ENCODE measurements at regions not wholly inside any gene's neighbourhood (a gene's known extent, or its start where the extent isn't known, plus 50 kb on each side); places are given as distances from the start of the nearest gene placed in this dataset.

GRCh38 chr5:174454890-174455289 is 269.5 kb upstream of the MSX2 start:
- no peaks in the 10 kb centered on the region for H3K4me1 Mint-ChIP-seq
- Histone ChIP-seq H3K4me2 (no peak overlapping the region), H3F3A (ENCODE audit: low read depth) (no peaks in the 10 kb centered on the region), H2AFZ (replicated peaks) (no peak overlapping the region), H3K9me3 (ENCODE audit: low read depth) (no peaks in the 10 kb centered on the region), H3K4me3 (no peak overlapping the region), H4K20me1 (ENCODE audit: low read depth) (no peaks in the 10 kb centered on the region), H3K36me3 (no peaks in the 10 kb centered on the region), H3K27ac (no peak overlapping the region), H3K9ac (no peak overlapping the region), H3K79me2 (ENCODE audit: low read depth) (no peaks in the 10 kb centered on the region), H3K4me1 (no peaks in the 10 kb centered on the region), H3K27me3 (no peaks in the 10 kb centered on the region)
- no peak overlapping the region for H3K4me3 Mint-ChIP-seq
- no peak for TF ChIP-seq CTCF (IDR thresholded peaks at IDR 0.05)
- TF ChIP-seq EZH2phosphoT487 (IDR thresholded peaks at IDR 0.05): no peak
- TF ChIP-seq EZH2 (IDR thresholded peaks at IDR 0.05): no peak
- no peak overlapping the region for H3K27ac Mint-ChIP-seq
- peaks cover 4% of the 10 kb centered on the region for H3K27me3 Mint-ChIP-seq (ENCODE audit: insufficient read depth, low read depth)
- DNase-seq (ENCODE audit: low spot score): no peak
- H3K36me3 Mint-ChIP-seq: no peaks in the 10 kb centered on the region
- H3K9me3 Mint-ChIP-seq: peaks cover 3% of the 10 kb centered on the region

- no peaks in the 10 kb centered on the region for H3K36me3 Mint-ChIP-seq
- peaks cover under 1% of the 10 kb centered on the region for H3K4me1 ChIP-seq
- no peak overlapping the region for H3K27ac ChIP-seq
- no peaks in the 10 kb centered on the region for H4K20me1 ChIP-seq (ENCODE audit: low read depth)
- no peaks in the 10 kb centered on the region for H3K36me3 ChIP-seq
- peaks cover 2% of the 10 kb centered on the region for H3K4me1 Mint-ChIP-seq
- no peak overlapping the region for H3K4me2 ChIP-seq
- no peaks in the 10 kb centered on the region for H3K9me3 ChIP-seq (ENCODE audit: low read depth)
- H3K9ac ChIP-seq: no peak overlapping the region
- TF ChIP-seq EZH2 (IDR thresholded peaks at IDR 0.05) (no peak), CTCF (IDR thresholded peaks at IDR 0.05) (no peak), EZH2phosphoT487 (IDR thresholded peaks at IDR 0.05) (no peak)
- no peak overlapping the region for H3K27ac Mint-ChIP-seq
- H3F3A ChIP-seq (ENCODE audit: low read depth): no peaks in the 10 kb centered on the region
- no peaks in the 10 kb centered on the region for H3K27me3 ChIP-seq
- H3K9me3 Mint-ChIP-seq: peaks cover 3% of the 10 kb centered on the region
- no peak overlapping the region for H3K4me3 ChIP-seq
- H3K27me3 Mint-ChIP-seq (ENCODE audit: insufficient read depth, low read depth): peaks cover 4% of the 10 kb centered on the region
- no peaks in the 10 kb centered on the region for H3K79me2 ChIP-seq (ENCODE audit: low read depth)
- no peak for DNase-seq (ENCODE audit: low spot score)
- no peak overlapping the region for H2AFZ ChIP-seq (replicated peaks)
- H3K4me3 Mint-ChIP-seq: no peak overlapping the region
Observed at GRCh38 chr5:174455301-174455700, 269.1 kb upstream of the MSX2 start.

- no peaks in the 10 kb centered on the region for H3K36me3 Mint-ChIP-seq
- H3K9me3 Mint-ChIP-seq: no peaks in the 10 kb centered on the region
Observed at GRCh38 chr5:174457141-174457678, 267.2 kb upstream of the MSX2 start.

More at GRCh38 chr5:174457141-174457678, 267.2 kb upstream of the MSX2 start:
- Mint-ChIP-seq H3K27ac (no peak overlapping the region), H3K27me3 (ENCODE audit: insufficient read depth, low read depth) (peaks cover 6% of the 10 kb centered on the region), H3K4me3 (no peak overlapping the region), H3K4me1 (peaks cover 5% of the 10 kb centered on the region)
- Histone ChIP-seq H3K4me1 (peaks cover 12% of the 10 kb centered on the region), H3K9ac (no peak overlapping the region), H3K27me3 (no peaks in the 10 kb centered on the region), H2AFZ (replicated peaks) (no peak overlapping the region), H3K4me2 (no peak overlapping the region), H3K79me2 (ENCODE audit: low read depth) (no peaks in the 10 kb centered on the region), H3K4me3 (no peak overlapping the region), H3K27ac (no peak overlapping the region), H3K36me3 (no peaks in the 10 kb centered on the region), H4K20me1 (ENCODE audit: low read depth) (no peaks in the 10 kb centered on the region), H3K9me3 (ENCODE audit: low read depth) (no peaks in the 10 kb centered on the region), H3F3A (ENCODE audit: low read depth) (no peaks in the 10 kb centered on the region)
- DNase-seq (ENCODE audit: low spot score): no peak
- TF ChIP-seq CTCF (IDR thresholded peaks at IDR 0.05) (no peak), EZH2phosphoT487 (IDR thresholded peaks at IDR 0.05) (no peak), EZH2 (IDR thresholded peaks at IDR 0.05) (no peak)

Measured in neural progenitor cell (in vitro differentiated cells).